BLaER1 treated with 17β-estradiol and CSF1 and Interleukin-3, amounts not matched to agents 10 nM and 100 nM (cell line): ENCODE measurements at regions not wholly inside any gene's neighbourhood (a gene's known extent, or its start where the extent isn't known, plus 50 kb on each side); places are given as distances from the start of the nearest gene placed in this dataset.

Source experiments
- H3K27ac ChIP-seq, 11 experiments: shearing (Covaris generic); formaldehyde crosslinking; 2 replicates each; pipeline ENCODE4 v1.8.1; 2022
- H3K27me3 ChIP-seq, 11 experiments: shearing (Covaris generic); formaldehyde crosslinking; 2 replicates each; pipeline ENCODE4 v1.8.1; 2022
- H3K36me3 ChIP-seq, 11 experiments: shearing (Covaris generic); formaldehyde crosslinking; 2 replicates each; pipeline ENCODE4 v1.8.1; 2022
- H3K4me1 ChIP-seq, 10 experiments: shearing (Covaris generic); formaldehyde crosslinking; 2 replicates each; pipeline ENCODE4 v1.8.1; 2022
- H3K4me2 ChIP-seq, 11 experiments: shearing (Covaris generic); formaldehyde crosslinking; 2 replicates each; pipeline ENCODE4 v1.8.1; 2022
- H3K4me3 ChIP-seq, 10 experiments: shearing (Covaris generic); formaldehyde crosslinking; 2 replicates each; pipeline ENCODE4 v1.8.1; 2022
- H3K9ac ChIP-seq, 11 experiments: shearing (Covaris generic); formaldehyde crosslinking; 2 replicates each; pipeline ENCODE4 v1.8.1; 2022
- H3K9me3 ChIP-seq, 11 experiments: shearing (Covaris generic); formaldehyde crosslinking; replicated peaks in 1 of 11; 2 replicates each; pipeline ENCODE4 v1.8.1; 2022
- H4K20me1 ChIP-seq, 11 experiments: shearing (Covaris generic); formaldehyde crosslinking; 2 replicates each; pipeline ENCODE4 v1.8.1; 2022
- Cebpa-rat ChIP-seq, 11 experiments: shearing (Covaris generic); IDR thresholded peaks; 2 replicates each; pipeline ENCODE4 v1.8.1; 2022

- H3K4me2 ChIP-seq, result peak overlapping the region; percentile 64 to 98 (median 94)
- TF ChIP-seq Cebpa-rat (IDR thresholded peaks at IDR 0.05), result no peak
- H3K9ac ChIP-seq, result peak overlapping the region in 1 of 11 experiments; percentile 2; a peak in 1 of 22 replicates
- H3K4me3 ChIP-seq, result no peak overlapping the region
- peaks cover 77 to 100% (median 97%) of the 10 kb centered on the region in 10 experiments for H3K4me1 ChIP-seq
- peaks cover 33 to 50% (median 37%) of the 10 kb centered on the region in 11 experiments for H3K27me3 ChIP-seq
- no peaks in the 10 kb centered on the region for H3K9me3 ChIP-seq
- no peaks in the 10 kb centered on the region for H3K36me3 ChIP-seq
- peak overlapping the region in 7 of 11 experiments; percentile 27 to 67 (median 46); a peak in 9 of 22 replicates for H3K27ac ChIP-seq
- peaks cover 0 to 14% (median 0%) of the 10 kb centered on the region in 11 experiments; a peak in 4 of 22 replicates for H4K20me1 ChIP-seq
These were observed 144.1 kb upstream of the AFDN start for GRCh38 chr6:167682546-167683027.

GRCh38 chr6:167683028-167683862 lies 143.5 kb upstream of the AFDN start:
- Histone ChIP-seq H3K27me3 (peaks cover 26 to 44% (median 30%) of the 10 kb centered on the region in 11 experiments), H3K9ac (peak overlapping the region in 5 of 11 experiments; percentile 0 to 17 (median 4); a peak in 7 of 22 replicates), H3K27ac (peak overlapping the region in 7 of 11 experiments; percentile 27 to 67 (median 46); a peak in 10 of 22 replicates), H3K4me1 (peaks cover 71 to 100% (median 95%) of the 10 kb centered on the region in 10 experiments), H3K9me3 (no peaks in the 10 kb centered on the region), H3K4me2 (peak overlapping the region; percentile 64 to 98 (median 94)), H3K4me3 (no peak overlapping the region), H3K36me3 (no peaks in the 10 kb centered on the region), H4K20me1 (peaks cover 0 to 12% (median 0%) of the 10 kb centered on the region in 11 experiments; a peak in 4 of 22 replicates)
- no peak for TF ChIP-seq Cebpa-rat (IDR thresholded peaks at IDR 0.05)

GRCh38 chr6:167684276-167685104 lies 142.2 kb upstream of the AFDN start:
- H3K4me1 ChIP-seq, result peaks cover 58 to 100% (median 91%) of the 10 kb centered on the region in 10 experiments
- H3K36me3 ChIP-seq, result no peaks in the 10 kb centered on the region
- no peak for TF ChIP-seq Cebpa-rat (IDR thresholded peaks at IDR 0.05)
- H3K4me3 ChIP-seq, result peak overlapping the region in 2 of 10 experiments; percentile 1 to 3; a peak in 1 of 20 replicates
- peaks cover 14 to 32% (median 18%) of the 10 kb centered on the region in 11 experiments for H3K27me3 ChIP-seq
- no peaks in the 10 kb centered on the region for H3K9me3 ChIP-seq
- peak overlapping the region in 9 of 11 experiments; percentile 25 to 67 (median 51); a peak in 15 of 22 replicates for H3K27ac ChIP-seq
- H3K4me2 ChIP-seq, result peak overlapping the region; percentile 64 to 98 (median 94)
- peak overlapping the region in 6 of 11 experiments; percentile 9 to 40 (median 12); a peak in 5 of 22 replicates for H3K9ac ChIP-seq
- 0 out of 22 replicates have a peak, but pooled peaks cover 0 to under 1% (median 0%) of the 10 kb centered on the region in 11 experiments for H4K20me1 ChIP-seq

GRCh38 chr6:167685654-167686053 lies 141.1 kb upstream of the AFDN start:
- Histone ChIP-seq H3K27ac (peak overlapping the region in 6 of 11 experiments; percentile 25 to 67 (median 48); a peak in 11 of 22 replicates), H3K36me3 (no peaks in the 10 kb centered on the region), H3K4me3 (0 out of 20 replicates have a peak overlapping the region, but pooled peaks of 2 of the 10 experiments have one; percentile 1 to 9), H3K4me1 (peaks cover 48 to 100% (median 91%) of the 10 kb centered on the region in 10 experiments), H3K27me3 (peaks cover 2 to 24% (median 6%) of the 10 kb centered on the region in 11 experiments; a peak in 21 of 22 replicates), H3K4me2 (peak overlapping the region; percentile 64 to 98 (median 94)), H3K9me3 (no peaks in the 10 kb centered on the region), H3K9ac (peak overlapping the region in 3 of 11 experiments; percentile 9 to 40 (median 10); a peak in 5 of 22 replicates), H4K20me1 (no peaks in the 10 kb centered on the region)
- TF ChIP-seq Cebpa-rat (IDR thresholded peaks at IDR 0.05), result no peak

GRCh38 chr6:167686204-167686893 lies 140.4 kb upstream of the AFDN start:
- Histone ChIP-seq H3K4me3 (no peak overlapping the region), H3K9me3 (no peaks in the 10 kb centered on the region), H3K27ac (no peak overlapping the region), H3K36me3 (no peaks in the 10 kb centered on the region), H3K4me1 (peaks cover 49 to 100% (median 91%) of the 10 kb centered on the region in 10 experiments), H3K4me2 (peak overlapping the region in 9 of 11 experiments; percentile 86 to 98 (median 95); a peak in 17 of 22 replicates), H3K9ac (no peak overlapping the region), H4K20me1 (no peaks in the 10 kb centered on the region), H3K27me3 (peaks cover 0 to 17% (median 0%) of the 10 kb centered on the region in 11 experiments; a peak in 9 of 22 replicates)
- no peak for TF ChIP-seq Cebpa-rat (IDR thresholded peaks at IDR 0.05)

GRCh38 chr6:167687116-167687725 lies 139.5 kb upstream of the AFDN start:
- no peak for TF ChIP-seq Cebpa-rat (IDR thresholded peaks at IDR 0.05)
- H3K9ac ChIP-seq, result no peak overlapping the region
- H4K20me1 ChIP-seq, result no peaks in the 10 kb centered on the region
- H3K27ac ChIP-seq, result no peak overlapping the region
- no peaks in the 10 kb centered on the region for H3K36me3 ChIP-seq
- H3K9me3 ChIP-seq, result no peaks in the 10 kb centered on the region
- peaks cover 49 to 100% (median 90%) of the 10 kb centered on the region in 10 experiments for H3K4me1 ChIP-seq
- H3K4me2 ChIP-seq, result peak overlapping the region in 8 of 11 experiments; percentile 14 to 59 (median 46); a peak in 16 of 22 replicates
- no peak overlapping the region for H3K4me3 ChIP-seq
- H3K27me3 ChIP-seq, result peaks cover 0 to 10% (median 0%) of the 10 kb centered on the region in 11 experiments; a peak in 4 of 22 replicates

GRCh38 chr6:167688123-167688522 lies 138.6 kb upstream of the AFDN start:
- Histone ChIP-seq H3K9ac (no peak overlapping the region), H3K27ac (no peak overlapping the region), H3K4me2 (peak overlapping the region in 7 of 11 experiments; percentile 25 to 59 (median 52); a peak in 12 of 22 replicates), H3K9me3 (no peaks in the 10 kb centered on the region), H3K4me3 (no peak overlapping the region), H4K20me1 (no peaks in the 10 kb centered on the region), H3K36me3 (no peaks in the 10 kb centered on the region), H3K4me1 (peaks cover 49 to 97% (median 86%) of the 10 kb centered on the region in 10 experiments), H3K27me3 (peaks cover 0 to 8% (median 0%) of the 10 kb centered on the region in 11 experiments; a peak in 2 of 22 replicates)
- TF ChIP-seq Cebpa-rat (IDR thresholded peaks at IDR 0.05), result no peak
